HG03460 (cell line): ENCODE measurements at regions not wholly inside any gene's neighbourhood (a gene's known extent, or its start where the extent isn't known, plus 50 kb on each side); places are given as distances from the start of the nearest gene placed in this dataset.
"Not testable (repeated sequence)": the region's sequence is repeated elsewhere in the genome, so short reads cannot be mapped to it uniquely, and the experiment has no call there.

ENCODE experiments used
- ATAC-seq: cut with Tn5 transposase; IDR thresholded peaks from one replicate; pipeline ENCODE4 v1.9.1; 2021; ENCODE audit not compliant: unreplicated experiment

GRCh38 chr9:106039151-106039935, 345.0 kb downstream of the TMEM38B start:
- no peak for ATAC-seq

- not testable (repeated sequence) for ATAC-seq
Observed at GRCh38 chr9:106041920-106042319, 347.6 kb downstream of the TMEM38B start.

GRCh38 chr9:106051545-106051944, 357.2 kb downstream of the TMEM38B start:
- no peak for ATAC-seq

GRCh38 chr9:106052166-106052565, 357.8 kb downstream of the TMEM38B start:
- no peak for ATAC-seq

GRCh38 chr9:106052735-106053134, 358.4 kb downstream of the TMEM38B start:
- ATAC-seq = no peak

- no peak for ATAC-seq
Observed at GRCh38 chr9:106056328-106056727, 362.0 kb downstream of the TMEM38B start.

GRCh38 chr9:106058460-106058859, 364.1 kb downstream of the TMEM38B start:
- no peak for ATAC-seq

- no peak for ATAC-seq
Observed at GRCh38 chr9:106059886-106060285, 365.5 kb downstream of the TMEM38B start.

- no peak for ATAC-seq
Observed at GRCh38 chr9:106060885-106061284, 366.5 kb downstream of the TMEM38B start.

GRCh38 chr9:106062250-106062649, 367.9 kb downstream of the TMEM38B start:
- ATAC-seq = no peak

GRCh38 chr9:106065136-106065535, 370.8 kb downstream of the TMEM38B start:
- ATAC-seq = no peak

- ATAC-seq = no peak
Observed at GRCh38 chr9:106065579-106066214, 371.4 kb downstream of the TMEM38B start.

GRCh38 chr9:106066940-106067524, 372.7 kb downstream of the TMEM38B start:
- no peak for ATAC-seq

GRCh38 chr9:106069241-106069640, 374.9 kb downstream of the TMEM38B start:
- no peak for ATAC-seq

GRCh38 chr9:106072421-106072820, 378.1 kb downstream of the TMEM38B start:
- no peak for ATAC-seq

- ATAC-seq = no peak
Observed at GRCh38 chr9:106074006-106074405, 379.7 kb downstream of the TMEM38B start.

- ATAC-seq = no peak
Observed at GRCh38 chr9:106075236-106075959, 381.1 kb downstream of the TMEM38B start.

GRCh38 chr9:106075960-106076327, 381.6 kb downstream of the TMEM38B start:
- ATAC-seq = no peak

GRCh38 chr9:106076711-106077110, 382.4 kb downstream of the TMEM38B start:
- ATAC-seq = no peak

- ATAC-seq = no peak
Observed at GRCh38 chr9:106077731-106078130, 383.4 kb downstream of the TMEM38B start.

GRCh38 chr9:106082621-106083020, 388.3 kb downstream of the TMEM38B start:
- ATAC-seq = no peak

GRCh38 chr9:106084702-106085101, 390.4 kb downstream of the TMEM38B start:
- ATAC-seq = no peak
